Calu3 (cell line): ENCODE measurements at regions not wholly inside any gene's neighbourhood (a gene's known extent, or its start where the extent isn't known, plus 50 kb on each side); places are given as distances from the start of the nearest gene placed in this dataset.
"Not testable (repeated sequence)": the region's sequence is repeated elsewhere in the genome, so short reads cannot be mapped to it uniquely, and the experiment has no call there.

Source experiments
- BruUV-seq: library from RNA; stranded (reverse); fragments of 400-500 nt; replicated peaks from 2 replicates; lab custom pipeline; 2021; lab: Mats Ljungman, UMichigan
- CTCF ChIA-PET: fragments of 300-600 bp; sonication (Branson Sonifier 250); formaldehyde crosslinking; loops from one replicate; lab custom pipeline; 2022; ENCODE audit warnings: antibody characterized with exemption; lab: Charles Lee
- DNase-seq: peaks from one replicate; pipeline ENCODE4 v3.0.0; 2022
- H3K27ac Mint-ChIP-seq: one replicate; pipeline ENCODE4 v1.8.0; 2022; ENCODE audit warnings: mixed read lengths; ENCODE audit not compliant: unreplicated experiment
- H3K27me3 Mint-ChIP-seq: one replicate; pipeline ENCODE4 v1.8.0; 2022; ENCODE audit warnings: mixed read lengths; ENCODE audit not compliant: unreplicated experiment
- H3K36me3 Mint-ChIP-seq: one replicate; pipeline ENCODE4 v1.8.0; 2022; ENCODE audit warnings: mild to moderate bottlenecking, moderate library complexity, mixed read lengths; ENCODE audit not compliant: insufficient read depth, unreplicated experiment
- H3K4me1 Mint-ChIP-seq: one replicate; pipeline ENCODE4 v1.8.0; 2022; ENCODE audit warnings: mild to moderate bottlenecking, low read depth, mixed read lengths; ENCODE audit not compliant: unreplicated experiment
- H3K4me3 Mint-ChIP-seq: one replicate; pipeline ENCODE4 v1.8.0; 2022; ENCODE audit warnings: mild to moderate bottlenecking, low read depth, moderate library complexity, mixed read lengths; ENCODE audit not compliant: unreplicated experiment
- H3K9me3 Mint-ChIP-seq: one replicate; pipeline ENCODE4 v1.8.0; 2022; ENCODE audit warnings: low read depth, mixed read lengths; ENCODE audit not compliant: unreplicated experiment
- CTCF ChIP-seq: fragments of 200-600 bp; IDR thresholded peaks from one replicate; pipeline ENCODE4 v1.8.0; 2022; ENCODE audit warnings: antibody characterized with exemption; ENCODE audit not compliant: unreplicated experiment
- intact Hi-C: fragments of 100-400 bp; cut with micrococcal nuclease; formaldehyde crosslinking; loops from one replicate; pipeline ENCODE4 v1.10.0; 2022; ENCODE audit not compliant: unreplicated experiment

- Mint-ChIP-seq H3K27ac (no peak overlapping the region), H3K4me1 (no peaks in the 10 kb centered on the region), H3K9me3 (peaks cover 11% of the 10 kb centered on the region), H3K27me3 (no peaks in the 10 kb centered on the region), H3K4me3 (no peak overlapping the region), H3K36me3 (no peaks in the 10 kb centered on the region)
- CTCF ChIA-PET, result no interaction called here
- TF ChIP-seq CTCF, result no peak
- DNase-seq, result no peak
- no TSS peak for BruUV-seq
- intact Hi-C loops, result no loop called here
These were observed 1093.6 kb downstream of the SUCLG1 start for GRCh38 chr2:83365476-83365875.

GRCh38 chr2:83364264-83364663, 1094.8 kb downstream of the SUCLG1 start:
- no peaks in the 10 kb centered on the region for H3K27me3 Mint-ChIP-seq
- peaks cover 11% of the 10 kb centered on the region for H3K9me3 Mint-ChIP-seq
- BruUV-seq, result no TSS peak
- no peak overlapping the region for H3K27ac Mint-ChIP-seq
- no peak overlapping the region for H3K4me3 Mint-ChIP-seq
- intact Hi-C loops, result no loop called here
- no peak for DNase-seq
- H3K36me3 Mint-ChIP-seq, result no peaks in the 10 kb centered on the region
- CTCF ChIA-PET, result no interaction called here
- TF ChIP-seq CTCF, result no peak
- no peaks in the 10 kb centered on the region for H3K4me1 Mint-ChIP-seq

- H3K36me3 Mint-ChIP-seq, CTCF ChIA-PET, DNase-seq, H3K27ac Mint-ChIP-seq, BruUV-seq, H3K4me1 Mint-ChIP-seq, H3K4me3 Mint-ChIP-seq, H3K27me3 Mint-ChIP-seq, intact Hi-C loops: not testable (repeated sequence)
- H3K9me3 Mint-ChIP-seq, result peaks cover 11% of the 10 kb centered on the region
These were observed 1095.9 kb downstream of the SUCLG1 start for GRCh38 chr2:83363138-83363537.

- no peak for TF ChIP-seq CTCF
- DNase-seq, result no peak
- Mint-ChIP-seq H3K4me1 (no peaks in the 10 kb centered on the region), H3K27me3 (no peaks in the 10 kb centered on the region), H3K36me3 (no peaks in the 10 kb centered on the region), H3K27ac (no peak overlapping the region), H3K9me3 (peaks cover 9% of the 10 kb centered on the region), H3K4me3 (no peak overlapping the region)
- no TSS peak for BruUV-seq
- CTCF ChIA-PET, result no interaction called here
- intact Hi-C loops, result no loop called here
These were observed 1099.7 kb downstream of the SUCLG1 start for GRCh38 chr2:83359336-83359735.

- no peak for DNase-seq
- CTCF ChIA-PET, result no interaction called here
These were observed 1116.2 kb downstream of the SUCLG1 start for GRCh38 chr2:83342860-83343329.

More at GRCh38 chr2:83342860-83343329, 1116.2 kb downstream of the SUCLG1 start:
- H3K36me3 Mint-ChIP-seq, result no peaks in the 10 kb centered on the region
- H3K4me3 Mint-ChIP-seq, result no peak overlapping the region
- H3K27ac Mint-ChIP-seq, result no peak overlapping the region
- BruUV-seq, result no TSS peak
- H3K27me3 Mint-ChIP-seq, result no peaks in the 10 kb centered on the region
- no peaks in the 10 kb centered on the region for H3K4me1 Mint-ChIP-seq
- intact Hi-C loops, result no loop called here
- no peak for TF ChIP-seq CTCF
- H3K9me3 Mint-ChIP-seq, result peaks cover 14% of the 10 kb centered on the region
